ENCODE measurements at regions not wholly inside any gene's neighbourhood (a gene's known extent, or its start where the extent isn't known, plus 50 kb on each side); places are given as distances from the start of the nearest gene placed in this dataset.

GRCh38 chr7:125136341-125136740, 206.7 kb upstream of the POT1 start:
- DNase-seq, result no peak
- Histone ChIP-seq H3K4me3 (ENCODE audit: low read length) (no peak overlapping the region), H3K9me3 (ENCODE audit: control insufficient read depth in 1 of 2, insufficient read depth in 1 of 2, low read length in 2 of 2) (peaks cover 0 to 3% of the 10 kb centered on the region in 2 experiments), H3K27ac (ENCODE audit: low read depth in 1 of 2, low read length in 2 of 2) (no peak overlapping the region), H3K4me1 (ENCODE audit: insufficient read depth, low read length) (no peaks in the 10 kb centered on the region), H3K27me3 (ENCODE audit: control insufficient read depth in 1 of 2, insufficient read depth in 2 of 2, low read length in 2 of 2) (no peaks in the 10 kb centered on the region), H3K36me3 (ENCODE audit: insufficient read depth, low read length) (no peaks in the 10 kb centered on the region)
- Mint-ChIP-seq H3K4me1 (ENCODE audit: low read depth) (no peaks in the 10 kb centered on the region), H3K4me3 (no peak overlapping the region), H3K27ac (no peak overlapping the region), H3K36me3 (ENCODE audit: low read depth) (no peaks in the 10 kb centered on the region), H3K9me3 (no peaks in the 10 kb centered on the region), H3K27me3 (no peaks in the 10 kb centered on the region)
- intact Hi-C loops (cut with DNase I, micrococcal nuclease), result no loop called here
- ChIA-PET CTCF (no interaction called here), POLR2A (no interaction called here)
- ATAC-seq (ENCODE audit: poor library complexity), result no peak
- no peak for TF ChIP-seq CTCF (IDR thresholded peaks at IDR 0.05)

- Mint-ChIP-seq H3K4me3 (no peak overlapping the region), H3K36me3 (ENCODE audit: low read depth) (no peaks in the 10 kb centered on the region), H3K4me1 (ENCODE audit: low read depth) (no peaks in the 10 kb centered on the region), H3K27me3 (no peaks in the 10 kb centered on the region), H3K27ac (no peak overlapping the region), H3K9me3 (no peaks in the 10 kb centered on the region)
- ATAC-seq (ENCODE audit: poor library complexity), result no peak
- ChIA-PET POLR2A (no interaction called here), CTCF (no interaction called here)
- Histone ChIP-seq H3K36me3 (ENCODE audit: insufficient read depth, low read length) (no peaks in the 10 kb centered on the region), H3K4me1 (ENCODE audit: insufficient read depth, low read length) (no peaks in the 10 kb centered on the region), H3K9me3 (ENCODE audit: control insufficient read depth in 1 of 2, insufficient read depth in 1 of 2, low read length in 2 of 2) (peaks cover 0 to 7% of the 10 kb centered on the region in 2 experiments), H3K27ac (ENCODE audit: low read depth in 1 of 2, low read length in 2 of 2) (no peak overlapping the region), H3K4me3 (ENCODE audit: low read length) (no peak overlapping the region), H3K27me3 (ENCODE audit: control insufficient read depth in 1 of 2, insufficient read depth in 2 of 2, low read length in 2 of 2) (no peaks in the 10 kb centered on the region)
- intact Hi-C loops (cut with DNase I, micrococcal nuclease), result no loop called here
- no peak for TF ChIP-seq CTCF (IDR thresholded peaks at IDR 0.05)
- no peak for DNase-seq
Measured at GRCh38 chr7:125130173-125130572, 200.5 kb upstream of the POT1 start.

GRCh38 chr7:125127304-125127703, 197.7 kb upstream of the POT1 start:
- DNase-seq, result no peak
- ATAC-seq (ENCODE audit: poor library complexity), result no peak
- POLR2A ChIA-PET, result no interaction called here
- H3K27ac Mint-ChIP-seq, result no peak overlapping the region
- Histone ChIP-seq H3K27me3 (ENCODE audit: control insufficient read depth in 1 of 2, insufficient read depth in 2 of 2, low read length in 2 of 2) (no peaks in the 10 kb centered on the region), H3K4me1 (ENCODE audit: insufficient read depth, low read length) (no peaks in the 10 kb centered on the region), H3K27ac (ENCODE audit: low read depth in 1 of 2, low read length in 2 of 2) (no peak overlapping the region), H3K4me3 (ENCODE audit: low read length) (no peak overlapping the region), H3K9me3 (ENCODE audit: control insufficient read depth in 1 of 2, insufficient read depth in 1 of 2, low read length in 2 of 2) (peaks cover 0 to 8% of the 10 kb centered on the region in 2 experiments), H3K36me3 (ENCODE audit: insufficient read depth, low read length) (no peaks in the 10 kb centered on the region)
- no peak for TF ChIP-seq CTCF (IDR thresholded peaks at IDR 0.05)
- H3K27me3 Mint-ChIP-seq, result no peaks in the 10 kb centered on the region
- CTCF ChIA-PET, result no interaction called here
- intact Hi-C loops (cut with DNase I, micrococcal nuclease), result no loop called here
- H3K36me3 Mint-ChIP-seq (ENCODE audit: low read depth), result no peaks in the 10 kb centered on the region
- no peaks in the 10 kb centered on the region for H3K4me1 Mint-ChIP-seq (ENCODE audit: low read depth)
- no peaks in the 10 kb centered on the region for H3K9me3 Mint-ChIP-seq
- no peak overlapping the region for H3K4me3 Mint-ChIP-seq

Data from CD4-positive, alpha-beta T cell (primary cell).